T-cell (primary cell): ENCODE measurements at regions not wholly inside any gene's neighbourhood (a gene's known extent, or its start where the extent isn't known, plus 50 kb on each side); places are given as distances from the start of the nearest gene placed in this dataset.

Source experiments
- ATAC-seq, 4 experiments: fragments of 200-7000 bp in 3 of 4; fragments of 150-1000 bp in 1 of 4; cut with Tn5 transposase; replicated peaks in 1 of 4; 1 replicate in 3 of 4; 2 replicates in 1 of 4; pipeline ENCODE4 v1.10.0; 2021; ENCODE audit warnings: moderate library complexity in 3 of 4, mild to moderate bottlenecking in 2 of 4, moderate number of reproducible peaks in 1 of 4
- CTCF ChIA-PET, 2 donors: fragments of 300-600 bp; sonication (Branson Sonifier 250); formaldehyde crosslinking; loops; one replicate each; lab custom pipeline; 2022; ENCODE audit warnings: antibody characterized with exemption in 2 of 2; lab: Charles Lee
- POLR2A ChIA-PET, 2 donors: fragments of 300-600 bp; sonication (Branson Sonifier 250); formaldehyde crosslinking; loops; one replicate each; lab custom pipeline; 2022; ENCODE audit warnings: antibody characterized with exemption in 2 of 2; lab: Charles Lee
- DNase-seq, 35 experiments: peaks; one replicate each; pipeline versions ENCODE4 v3.0.0 to v3.0.0-alpha.2; 2013 to 2023
- H3K27ac ChIP-seq: one replicate; pipeline ENCODE4 v1.5.1; 2013; ENCODE audit warnings: low read length
- H3K27me3 ChIP-seq, 2 experiments: replicated peaks in 1 of 2; 1 replicate in 1 of 2; 2 replicates in 1 of 2; pipeline versions ENCODE4 v1.6.1 to v1.7.0; 2013; ENCODE audit warnings: low read length in 1 of 2, mixed read lengths in 1 of 2; ENCODE audit not compliant: control insufficient read depth in 2 of 2, insufficient read depth in 2 of 2; ENCODE audit errors: extremely low read depth in 1 of 2
- H3K36me3 ChIP-seq, 2 donors: 1 replicate in 1 of 2; 2 replicates in 1 of 2; pipeline versions ENCODE4 v1.6.1 to v1.7.0; 2013; ENCODE audit warnings: low read length in 1 of 2; ENCODE audit not compliant: control insufficient read depth in 2 of 2, insufficient read depth in 1 of 2; ENCODE audit errors: extremely low read depth in 1 of 2
- H3K4me1 ChIP-seq, 2 experiments: 1 replicate in 1 of 2; 2 replicates in 1 of 2; pipeline versions ENCODE4 v1.6.1 to v1.7.0; 2013; ENCODE audit warnings: low read length in 2 of 2, mixed read lengths in 1 of 2; ENCODE audit not compliant: insufficient read depth in 2 of 2, control insufficient read depth in 1 of 2; ENCODE audit errors: extremely low read depth in 1 of 2
- H3K4me3 ChIP-seq, 2 donors: 1 replicate in 1 of 2; 2 replicates in 1 of 2; pipeline versions ENCODE4 v1.5.1 to v1.7.0; 2013; ENCODE audit warnings: mild to moderate bottlenecking in 2 of 2, low read length in 1 of 2, moderate library complexity in 1 of 2; ENCODE audit not compliant: control insufficient read depth in 1 of 2; ENCODE audit errors: extremely low read depth in 1 of 2
- H3K9me3 ChIP-seq: 2 replicates; pipeline ENCODE4 v1.7.0; 2013
- H3K27ac Mint-ChIP-seq, 2 donors: one replicate each; pipeline ENCODE4 v1.8.0; 2020 to 2021; ENCODE audit warnings: mild to moderate bottlenecking in 2 of 2, mixed read lengths in 2 of 2
- H3K27me3 Mint-ChIP-seq, 2 donors: one replicate each; pipeline ENCODE4 v1.8.0; 2021 to 2022; ENCODE audit warnings: mixed read lengths in 2 of 2
- H3K36me3 Mint-ChIP-seq: one replicate; pipeline ENCODE4 v1.8.0; 2021; ENCODE audit warnings: mixed read lengths
- H3K4me1 Mint-ChIP-seq, 3 donors: one replicate each; pipeline ENCODE4 v1.8.0; 2020 to 2022; ENCODE audit warnings: mixed read lengths in 3 of 3, mild to moderate bottlenecking in 1 of 3
- H3K4me3 Mint-ChIP-seq, 3 donors: one replicate each; pipeline ENCODE4 v1.8.0; 2020 to 2022; ENCODE audit warnings: mild to moderate bottlenecking in 3 of 3, mixed read lengths in 3 of 3, moderate library complexity in 3 of 3
- H3K9me3 Mint-ChIP-seq, 3 donors: one replicate each; pipeline ENCODE4 v1.8.0; 2020 to 2022; ENCODE audit warnings: mixed read lengths in 3 of 3
- WGBS: methylation state at CpG from one replicate; pipeline ENCODE4 v1.1.5; 2013; ENCODE audit warnings: missing lambda C conversion rate; ENCODE audit not compliant: insufficient coverage; 5-methylcytosine and 5-hydroxymethylcytosine counted together

DNA sequence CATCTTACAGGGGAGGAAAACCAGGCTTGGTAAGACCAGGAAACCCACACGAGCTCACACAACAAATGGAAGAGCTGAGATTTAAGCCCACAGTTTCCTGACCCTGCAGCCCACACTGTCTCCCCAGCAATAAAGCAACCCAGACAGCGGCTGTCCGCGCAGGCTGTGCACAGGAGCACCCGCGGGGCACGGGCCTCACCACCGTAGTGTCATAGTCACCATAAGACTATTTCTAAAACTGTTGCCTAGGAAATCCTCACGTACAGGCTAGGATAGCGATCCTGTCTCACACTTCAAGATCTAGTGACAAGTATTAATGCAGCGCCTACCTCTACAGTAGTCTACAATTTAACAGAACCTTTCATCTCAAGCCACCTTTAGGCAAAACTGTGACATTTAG is 54.0 kb upstream of the SYT6 start:
- Histone ChIP-seq H3K9me3 (no peaks in the 10 kb centered on the region), H3K36me3 (no peaks in the 10 kb centered on the region), H3K27me3 (peaks cover 9 to 24% of the 10 kb centered on the region in 2 experiments), H3K27ac (no peak overlapping the region), H3K4me1 (peaks cover 0 to 9% of the 10 kb centered on the region in 2 experiments), H3K4me3 (no peak overlapping the region)
- no peak overlapping the region for H3K4me3 Mint-ChIP-seq
- H3K27ac Mint-ChIP-seq = no peak overlapping the region
- H3K4me1 Mint-ChIP-seq = peaks cover 2 to 15% (median 10%) of the 10 kb centered on the region in 3 donors
- H3K36me3 Mint-ChIP-seq = no peaks in the 10 kb centered on the region
- whole genome bisulfite sequencing = 12% methylated on average over 10 of the region's 11 CpGs
- peak in 1 of 35 experiments; percentile 2 for DNase-seq
- H3K9me3 Mint-ChIP-seq = no peaks in the 10 kb centered on the region
- H3K27me3 Mint-ChIP-seq = peaks cover 42% of the 10 kb centered on the region in 2 donors
- CTCF ChIA-PET = interaction anchor here in 1 of 2 donors (1.7 kb wide), 1 partner anchor 75 kb away, joined by 4 read pairs; no protein-coding TSS in a partner anchor
- ATAC-seq = peak in 1 of 4 experiments; percentile 22
- POLR2A ChIA-PET = no interaction called here

- Histone ChIP-seq H3K36me3 (no peaks in the 10 kb centered on the region), H3K27ac (no peak overlapping the region), H3K4me3 (no peak overlapping the region), H3K9me3 (no peaks in the 10 kb centered on the region), H3K27me3 (peaks cover 9 to 26% of the 10 kb centered on the region in 2 experiments), H3K4me1 (peaks cover 0 to 9% of the 10 kb centered on the region in 2 experiments)
- H3K27ac Mint-ChIP-seq = no peak overlapping the region
- no peak for ATAC-seq
- no peaks in the 10 kb centered on the region for H3K36me3 Mint-ChIP-seq
- peaks cover 47 to 49% of the 10 kb centered on the region in 2 donors for H3K27me3 Mint-ChIP-seq
- H3K9me3 Mint-ChIP-seq = no peaks in the 10 kb centered on the region
- POLR2A ChIA-PET = no interaction called here
- DNase-seq = no peak
- H3K4me1 Mint-ChIP-seq = peaks cover 2 to 15% (median 10%) of the 10 kb centered on the region in 3 donors
- WGBS = 83% methylated on average over 6 of the region's 7 CpGs
- CTCF ChIA-PET = interaction anchor here in 1 of 2 donors (1.7 kb wide), 1 partner anchor 77 kb away, joined by 4 read pairs; no protein-coding TSS in a partner anchor
- no peak overlapping the region for H3K4me3 Mint-ChIP-seq
These were observed 52.7 kb upstream of the SYT6 start for GRCh38 chr1:114206392-114206791.

- ChIA-PET CTCF (no interaction called here), POLR2A (no interaction called here)
These were observed 50.0 kb upstream of the SYT6 start for GRCh38 chr1:114203595-114204128.

More at GRCh38 chr1:114203595-114204128, 50.0 kb upstream of the SYT6 start:
- WGBS = 40% methylated on average over 2 of the region's 5 CpGs
- Histone ChIP-seq H3K4me1 (peaks cover 0 to 9% of the 10 kb centered on the region in 2 experiments), H3K4me3 (no peak overlapping the region), H3K27ac (no peak overlapping the region), H3K36me3 (no peaks in the 10 kb centered on the region), H3K9me3 (no peaks in the 10 kb centered on the region), H3K27me3 (peaks cover 15 to 27% of the 10 kb centered on the region in 2 experiments)
- H3K4me1 Mint-ChIP-seq = peaks cover 4 to 15% (median 10%) of the 10 kb centered on the region in 3 donors
- H3K36me3 Mint-ChIP-seq = no peaks in the 10 kb centered on the region
- DNase-seq = no peak
- H3K27ac Mint-ChIP-seq = no peak overlapping the region
- no peaks in the 10 kb centered on the region for H3K9me3 Mint-ChIP-seq
- H3K27me3 Mint-ChIP-seq = peaks cover 45 to 56% of the 10 kb centered on the region in 2 donors
- no peak for ATAC-seq
- H3K4me3 Mint-ChIP-seq = no peak overlapping the region
